Endothelial cell of umbilical vein (primary cell): ENCODE measurements at regions not wholly inside any gene's neighbourhood (a gene's known extent, or its start where the extent isn't known, plus 50 kb on each side); places are given as distances from the start of the nearest gene placed in this dataset.

Source experiments
- BruUV-seq: library from RNA; stranded (reverse); fragments of 400-500 nt; replicated peaks from 2 replicates; lab custom pipeline; 2021; lab: Mats Ljungman, UMichigan
- CTCF ChIA-PET: fragments of 300-600, 350-600 bp; sonication (Branson Sonifier 250); formaldehyde crosslinking; loops from one replicate; lab custom pipeline; 2021; ENCODE audit warnings: antibody characterized with exemption, inconsistent platforms; lab: Charles Lee
- POLR2A ChIA-PET: fragments of 300-600, 350-600 bp; sonication (Branson Sonifier 250); formaldehyde crosslinking; loops from one replicate; lab custom pipeline; 2021; ENCODE audit warnings: antibody characterized with exemption, inconsistent platforms; lab: Charles Lee
- DNase-seq: peaks from one replicate; pipeline ENCODE4 v3.0.0-alpha.2; 2011; ENCODE audit warnings: low read depth, low spot score
- FAIRE-seq: peaks from 2 replicates; lab custom pipeline; 2011; peaks lifted over from hg19 to GRCh38; lab: Jason Lieb, UNC
- H2AFZ ChIP-seq: 2 replicates; pipeline ENCODE4 v1.6.0; 2012; ENCODE audit warnings: low read depth, low read length, control low read depth, inconsistent platforms
- H3K27ac ChIP-seq: 2 replicates; pipeline ENCODE4 v1.5.1; 2011; ENCODE audit warnings: low read depth, mild to moderate bottlenecking, control low read depth, low read length, moderate library complexity; ENCODE audit not compliant: insufficient read depth
- H3K27me3 ChIP-seq, 2 experiments: 2 replicates each; pipeline versions ENCODE4 v1.6.0 to v1.6.1; 2011; ENCODE audit warnings: low read length in 2 of 2, mixed read lengths in 1 of 2; ENCODE audit not compliant: control insufficient read depth in 2 of 2, insufficient read depth in 2 of 2
- H3K36me3 ChIP-seq, 2 experiments: 2 replicates in 1 of 2; 3 replicates in 1 of 2; pipeline ENCODE4 v1.5.1; 2011; ENCODE audit warnings: low read length in 2 of 2, mild to moderate bottlenecking in 1 of 2, moderate library complexity in 1 of 2; ENCODE audit not compliant: control insufficient read depth in 2 of 2, insufficient read depth in 2 of 2; ENCODE audit errors: extremely low read depth in 1 of 2
- H3K4me1 ChIP-seq: 3 replicates; pipeline ENCODE4 v1.5.1; 2011; ENCODE audit warnings: mild to moderate bottlenecking, low read length; ENCODE audit not compliant: control insufficient read depth, insufficient read depth; ENCODE audit errors: extremely low read depth
- H3K4me2 ChIP-seq: 2 replicates; pipeline ENCODE4 v1.6.1; 2011; ENCODE audit warnings: low read length, control low read depth, mixed read lengths; ENCODE audit not compliant: insufficient read depth
- H3K4me3 ChIP-seq, 3 experiments: fragments of 200-600 bp in 1 of 3; sonication (generic), shearing (Covaris generic) in 1 of 3; replicated peaks in 1 of 3; 2 replicates each; pipeline ENCODE4 v1.5.1; 2011 to 2016; ENCODE audit warnings: control low read depth in 3 of 3, low read length in 3 of 3, mild to moderate bottlenecking in 2 of 3, inconsistent platforms in 1 of 3, low read depth in 1 of 3, moderate library complexity in 1 of 3; ENCODE audit not compliant: insufficient read depth in 1 of 3
- H3K79me2 ChIP-seq: 2 replicates; pipeline ENCODE4 v1.6.0; 2012; ENCODE audit warnings: low read length, inconsistent platforms; ENCODE audit not compliant: control insufficient read depth, insufficient read depth
- H3K9ac ChIP-seq: replicated peaks from 2 replicates; pipeline ENCODE3; 2011; ENCODE audit warnings: low read length, control low read depth; ENCODE audit not compliant: insufficient read depth; ENCODE audit errors: extremely low read depth
- H3K9me1 ChIP-seq: replicated peaks from 3 replicates; pipeline ENCODE4 v1.6.0; 2011; ENCODE audit warnings: mild to moderate bottlenecking, low read length; ENCODE audit not compliant: control insufficient read depth, insufficient read depth; ENCODE audit errors: extremely low read depth
- H3K9me3 ChIP-seq: replicated peaks from 2 replicates; pipeline ENCODE4 v1.5.1; 2012; ENCODE audit warnings: low read length, inconsistent platforms; ENCODE audit not compliant: control insufficient read depth, insufficient read depth
- H4K20me1 ChIP-seq: replicated peaks from 2 replicates; pipeline ENCODE3; 2011; ENCODE audit warnings: mild to moderate bottlenecking, low read length; ENCODE audit not compliant: control insufficient read depth, insufficient read depth; ENCODE audit errors: extremely low read depth
- EZH2 ChIP-seq: IDR thresholded peaks from 2 replicates; pipeline ENCODE4 v1.6.1; 2012; ENCODE audit warnings: borderline replicate concordance, low read depth, mild to moderate bottlenecking, moderate library complexity, low read length, inconsistent platforms; ENCODE audit not compliant: severe bottlenecking
- FOS ChIP-seq: IDR thresholded peaks from 2 replicates; pipeline ENCODE4 v1.6.1; 2011; ENCODE audit warnings: mild to moderate bottlenecking, low read length, moderate library complexity, borderline replicate concordance; ENCODE audit not compliant: insufficient read depth
- GATA2 ChIP-seq: IDR thresholded peaks from 2 replicates; pipeline ENCODE4 v1.7.0; 2011; ENCODE audit warnings: low read depth, mild to moderate bottlenecking, moderate library complexity, mixed read lengths, low read length; ENCODE audit not compliant: insufficient read length, insufficient read depth
- JUN ChIP-seq: IDR thresholded peaks from 2 replicates; pipeline ENCODE4 v1.6.1; 2011; ENCODE audit warnings: borderline replicate concordance, low read depth; ENCODE audit not compliant: insufficient read length, insufficient read depth
- MYC ChIP-seq: IDR thresholded peaks from one replicate; pipeline ENCODE4 v1.6.1; 2011; ENCODE audit warnings: mild to moderate bottlenecking, low read depth, low read length
- POLR2A ChIP-seq: IDR thresholded peaks from 2 replicates; pipeline ENCODE4 v1.6.1; 2012; ENCODE audit warnings: low read depth, mild to moderate bottlenecking, control low read depth, low read length
- POLR2AphosphoS5 ChIP-seq: IDR thresholded peaks from 2 replicates; pipeline ENCODE4 v1.6.1; 2012; ENCODE audit warnings: low read depth, mild to moderate bottlenecking, control low read depth, low read length, moderate library complexity; ENCODE audit not compliant: insufficient read depth
- dilution Hi-C: fragments of 300-500 bp; cut with MboI; formaldehyde crosslinking; loops from one replicate; pipeline ENCODE4 v1.15.0; 2019; ENCODE audit warnings: low sequenced_read_pairs; ENCODE audit not compliant: extremely low pct_ligation_motif_present
- intact Hi-C: fragments of 100-400 bp; cut with micrococcal nuclease; formaldehyde crosslinking; loops from one replicate; pipeline ENCODE4 v1.10.0; 2022
- TF ChIP-seq, protein P1 (sequence below): IDR thresholded peaks from 2 replicates; pipeline ENCODE4 v1.6.1; 2011; ENCODE audit not compliant: insufficient read depth, insufficient read length
- TF ChIP-seq, protein P2 (sequence below), 2 donors: IDR thresholded peaks; 1 replicate in 1 of 2; 2 replicates in 1 of 2; pipeline ENCODE4 v1.5.1; 2011; ENCODE audit warnings: low read length in 2 of 2, mild to moderate bottlenecking in 2 of 2, moderate library complexity in 2 of 2, control low read depth in 1 of 2, inconsistent platforms in 1 of 2, low read depth in 1 of 2; ENCODE audit not compliant: insufficient read depth in 1 of 2; ENCODE audit errors: extremely low read depth in 1 of 2

DNA sequence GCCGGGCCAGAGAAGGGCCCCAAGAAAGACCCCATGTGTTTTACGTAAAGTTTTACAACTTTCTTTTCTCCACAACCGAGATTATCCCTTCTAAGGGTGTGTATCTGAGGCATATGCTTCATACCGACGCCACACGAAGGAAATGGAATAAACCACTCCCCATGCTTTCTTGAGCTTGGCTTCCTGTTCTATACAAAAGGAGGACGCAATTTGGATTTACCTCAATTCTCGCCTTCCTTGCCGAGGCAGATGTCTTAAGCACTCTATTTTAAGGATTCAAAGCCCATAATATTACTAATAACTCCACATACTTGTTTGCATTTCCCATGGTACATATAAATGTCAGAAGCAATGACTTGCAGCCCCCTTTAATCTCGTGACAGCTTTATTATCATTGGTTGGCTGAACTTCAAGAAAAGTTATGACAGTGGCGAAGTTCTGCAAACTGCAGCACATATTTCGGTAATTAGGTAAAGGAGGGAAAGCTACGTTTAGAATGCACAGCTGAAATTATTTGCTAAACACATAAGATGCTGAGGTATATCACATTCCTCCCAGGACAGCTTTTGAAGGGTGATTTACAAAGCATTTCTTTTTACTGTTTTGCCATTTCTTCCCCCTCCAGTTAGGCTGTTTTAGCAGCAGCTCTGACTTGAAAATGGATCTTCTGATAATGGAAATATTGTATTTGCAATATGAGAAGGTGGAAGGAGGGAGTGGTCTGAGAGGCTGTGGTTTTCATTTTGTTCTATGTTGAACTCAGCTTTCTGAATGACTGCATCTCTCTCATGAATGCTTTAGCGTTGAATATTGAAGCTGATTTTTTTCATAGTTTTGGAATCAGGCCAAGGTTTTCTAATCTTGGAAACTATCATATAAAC lies 330.5 kb downstream of the EPHA7 start:
- Histone ChIP-seq H3K9me3 (no peaks in the 10 kb centered on the region), H3K4me3 (no peak overlapping the region), H3K27me3 (no peaks in the 10 kb centered on the region), H3K36me3 (no peaks in the 10 kb centered on the region), H2AFZ (peak overlapping the region; percentile 75), H3K27ac (no peak overlapping the region), H4K20me1 (no peaks in the 10 kb centered on the region), H3K4me1 (no peaks in the 10 kb centered on the region), H3K9me1 (no peaks in the 10 kb centered on the region), H3K4me2 (peak overlapping the region; percentile 22), H3K9ac (no peak overlapping the region), H3K79me2 (no peaks in the 10 kb centered on the region)
- DNase-seq, result peak; percentile 1
- CTCF ChIA-PET, result interaction anchor here (1.1 kb wide), 1 partner anchor 13 kb away, joined by 4 read pairs; no protein-coding TSS in a partner anchor
- POLR2A ChIA-PET, result no interaction called here
- BruUV-seq, result no TSS peak
- TF ChIP-seq MYC, result no peak
- dilution Hi-C loops (no loop called here), intact Hi-C loops (no loop called here)
- FAIRE-seq, result no peak

DNA sequence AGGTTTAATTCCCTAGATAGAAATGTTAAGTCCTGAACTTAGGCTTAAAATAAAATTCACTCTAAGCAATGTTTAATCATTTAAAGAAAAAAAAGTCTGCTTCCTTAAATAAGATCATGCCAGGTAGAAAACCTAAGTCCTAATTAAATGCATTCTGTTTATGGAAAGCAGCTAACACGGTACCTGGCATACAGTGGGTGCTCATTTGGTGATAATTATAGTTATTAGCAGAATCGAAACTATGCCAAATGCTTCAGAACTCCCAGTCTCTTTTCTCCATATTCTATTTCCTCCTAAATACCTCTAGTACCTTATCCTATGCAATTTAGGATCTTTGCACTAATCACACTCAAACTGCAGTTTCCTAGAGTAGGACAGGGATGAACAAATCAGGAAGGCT lies 331.8 kb downstream of the EPHA7 start:
- dilution Hi-C loops, result no loop called here
- BruUV-seq, result no TSS peak
- POLR2A ChIA-PET, result no interaction called here
- Histone ChIP-seq H4K20me1 (no peaks in the 10 kb centered on the region), H3K27ac (no peak overlapping the region), H3K4me2 (no peak overlapping the region), H3K27me3 (no peaks in the 10 kb centered on the region), H3K79me2 (no peaks in the 10 kb centered on the region), H3K9me3 (no peaks in the 10 kb centered on the region), H3K4me1 (no peaks in the 10 kb centered on the region), H3K4me3 (no peak overlapping the region), H3K9me1 (no peaks in the 10 kb centered on the region), H2AFZ (no peak overlapping the region), H3K9ac (no peak overlapping the region), H3K36me3 (no peaks in the 10 kb centered on the region)
- intact Hi-C loops, result no loop called here
- no peak for TF ChIP-seq MYC
- TF ChIP-seq, protein P1, sequence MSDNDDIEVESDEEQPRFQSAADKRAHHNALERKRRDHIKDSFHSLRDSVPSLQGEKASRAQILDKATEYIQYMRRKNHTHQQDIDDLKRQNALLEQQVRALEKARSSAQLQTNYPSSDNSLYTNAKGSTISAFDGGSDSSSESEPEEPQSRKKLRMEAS, result no peak
- no peak for TF ChIP-seq GATA2
- TF ChIP-seq EZH2, result no peak
- TF ChIP-seq POLR2A, result no peak
- TF ChIP-seq, protein P2, sequence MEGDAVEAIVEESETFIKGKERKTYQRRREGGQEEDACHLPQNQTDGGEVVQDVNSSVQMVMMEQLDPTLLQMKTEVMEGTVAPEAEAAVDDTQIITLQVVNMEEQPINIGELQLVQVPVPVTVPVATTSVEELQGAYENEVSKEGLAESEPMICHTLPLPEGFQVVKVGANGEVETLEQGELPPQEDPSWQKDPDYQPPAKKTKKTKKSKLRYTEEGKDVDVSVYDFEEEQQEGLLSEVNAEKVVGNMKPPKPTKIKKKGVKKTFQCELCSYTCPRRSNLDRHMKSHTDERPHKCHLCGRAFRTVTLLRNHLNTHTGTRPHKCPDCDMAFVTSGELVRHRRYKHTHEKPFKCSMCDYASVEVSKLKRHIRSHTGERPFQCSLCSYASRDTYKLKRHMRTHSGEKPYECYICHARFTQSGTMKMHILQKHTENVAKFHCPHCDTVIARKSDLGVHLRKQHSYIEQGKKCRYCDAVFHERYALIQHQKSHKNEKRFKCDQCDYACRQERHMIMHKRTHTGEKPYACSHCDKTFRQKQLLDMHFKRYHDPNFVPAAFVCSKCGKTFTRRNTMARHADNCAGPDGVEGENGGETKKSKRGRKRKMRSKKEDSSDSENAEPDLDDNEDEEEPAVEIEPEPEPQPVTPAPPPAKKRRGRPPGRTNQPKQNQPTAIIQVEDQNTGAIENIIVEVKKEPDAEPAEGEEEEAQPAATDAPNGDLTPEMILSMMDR (IDR thresholded peaks at IDR 0.05; ENCODE audit: extremely low read depth in 1 of 2, insufficient read depth in 1 of 2, low read depth in 1 of 2, low read length in 2 of 2), result no peak
- TF ChIP-seq POLR2AphosphoS5, result no peak
- no peak for TF ChIP-seq FOS
- no peak for TF ChIP-seq JUN
- DNase-seq (no peak), FAIRE-seq (no peak)
- CTCF ChIA-PET, result no interaction called here
